ENCODE measurements at regions not wholly inside any gene's neighbourhood (a gene's known extent, or its start where the extent isn't known, plus 50 kb on each side); places are given as distances from the start of the nearest gene placed in this dataset.
A peak's percentile ranks its signal among the peaks of the same experiment; 100 is the strongest.

DNA sequence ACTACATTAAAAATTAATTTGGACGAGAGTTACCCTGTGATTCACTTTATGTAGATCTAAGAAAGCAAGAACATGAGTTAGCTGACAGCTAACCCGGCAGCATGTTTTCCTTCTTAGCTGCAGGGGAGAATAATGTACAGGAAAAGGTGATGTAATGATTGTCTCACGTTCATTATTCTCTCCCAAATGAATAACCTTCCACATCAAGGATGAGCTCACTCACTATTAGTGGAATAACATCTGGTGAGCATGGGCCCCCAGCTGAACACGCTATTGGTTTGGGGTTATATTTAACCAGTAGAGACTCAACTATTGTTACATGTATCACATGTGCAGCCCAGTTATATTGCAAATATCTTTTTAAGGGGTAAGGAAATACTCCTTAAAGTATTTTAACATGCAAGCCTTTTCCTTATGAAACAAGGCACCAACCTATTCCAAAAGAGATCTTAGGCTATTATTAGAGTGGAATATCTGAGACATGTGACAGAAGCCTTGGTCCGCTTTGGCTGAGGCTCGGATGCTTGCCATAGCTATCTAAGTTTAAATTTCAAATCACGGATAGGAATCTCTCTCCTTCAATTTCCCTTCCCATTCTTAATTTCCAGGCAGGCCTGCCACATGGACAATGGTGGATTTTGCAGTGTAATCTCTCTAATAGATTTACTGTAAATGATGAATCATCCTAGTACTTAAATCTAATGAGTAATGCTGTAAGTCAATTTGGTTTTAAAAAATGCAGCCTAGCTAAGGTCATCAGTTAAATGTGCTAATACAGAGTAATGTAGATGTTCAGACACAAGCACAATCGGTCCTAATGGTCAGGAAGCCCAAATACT is 99.0 kb upstream of the OTUD4 start:
- POLR2A ChIA-PET (ENCODE audit: low non-redundant PET), result no interaction called here
- TF ChIP-seq, protein P1, sequence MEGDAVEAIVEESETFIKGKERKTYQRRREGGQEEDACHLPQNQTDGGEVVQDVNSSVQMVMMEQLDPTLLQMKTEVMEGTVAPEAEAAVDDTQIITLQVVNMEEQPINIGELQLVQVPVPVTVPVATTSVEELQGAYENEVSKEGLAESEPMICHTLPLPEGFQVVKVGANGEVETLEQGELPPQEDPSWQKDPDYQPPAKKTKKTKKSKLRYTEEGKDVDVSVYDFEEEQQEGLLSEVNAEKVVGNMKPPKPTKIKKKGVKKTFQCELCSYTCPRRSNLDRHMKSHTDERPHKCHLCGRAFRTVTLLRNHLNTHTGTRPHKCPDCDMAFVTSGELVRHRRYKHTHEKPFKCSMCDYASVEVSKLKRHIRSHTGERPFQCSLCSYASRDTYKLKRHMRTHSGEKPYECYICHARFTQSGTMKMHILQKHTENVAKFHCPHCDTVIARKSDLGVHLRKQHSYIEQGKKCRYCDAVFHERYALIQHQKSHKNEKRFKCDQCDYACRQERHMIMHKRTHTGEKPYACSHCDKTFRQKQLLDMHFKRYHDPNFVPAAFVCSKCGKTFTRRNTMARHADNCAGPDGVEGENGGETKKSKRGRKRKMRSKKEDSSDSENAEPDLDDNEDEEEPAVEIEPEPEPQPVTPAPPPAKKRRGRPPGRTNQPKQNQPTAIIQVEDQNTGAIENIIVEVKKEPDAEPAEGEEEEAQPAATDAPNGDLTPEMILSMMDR (conservative IDR thresholded peaks at IDR 0.05; ENCODE audit: low read depth), result no peak
- CTCF ChIA-PET, result no interaction called here
- H3K27ac ChIP-seq, result no peak overlapping the region
- peak; percentile 50 for DNase-seq (ENCODE audit: low spot score)

- TF ChIP-seq, protein P1 (conservative IDR thresholded peaks at IDR 0.05; ENCODE audit: low read depth), result no peak
- CTCF ChIA-PET, result no interaction called here
- POLR2A ChIA-PET (ENCODE audit: low non-redundant PET), result no interaction called here
- DNase-seq (ENCODE audit: low spot score), result peak; percentile 8
- no peak overlapping the region for H3K27ac ChIP-seq
Measured at GRCh38 chr4:145278341-145279121, 98.1 kb upstream of the OTUD4 start.

DNA sequence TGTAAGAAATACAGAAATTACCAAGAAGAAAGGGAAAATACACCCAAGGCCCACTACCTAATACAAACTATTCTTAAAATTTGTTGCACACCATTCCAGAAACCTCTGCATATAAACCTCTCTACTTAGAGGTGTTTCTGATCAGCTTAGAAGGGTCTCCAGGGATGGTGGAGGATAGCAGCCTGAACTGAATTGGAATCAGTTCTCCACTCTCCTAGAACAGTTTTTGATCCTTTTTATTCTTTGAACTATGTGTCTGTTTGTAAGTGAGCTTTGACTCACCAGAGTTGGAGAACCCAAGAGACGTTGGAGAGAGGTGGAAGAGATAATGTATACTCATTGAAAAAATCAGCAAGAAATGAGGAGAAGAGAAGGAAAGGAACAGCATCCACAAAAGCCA is 96.6 kb upstream of the OTUD4 start:
- no peak overlapping the region for H3K27ac ChIP-seq
- POLR2A ChIA-PET (ENCODE audit: low non-redundant PET), result no interaction called here
- DNase-seq (ENCODE audit: low spot score), result no peak
- CTCF ChIA-PET, result no interaction called here
- TF ChIP-seq, protein P1 (conservative IDR thresholded peaks at IDR 0.05; ENCODE audit: low read depth), result no peak

GRCh38 chr4:145276050-145276449 is 95.7 kb upstream of the OTUD4 start:
- no peak overlapping the region for H3K27ac ChIP-seq
- POLR2A ChIA-PET (ENCODE audit: low non-redundant PET), result no interaction called here
- TF ChIP-seq, protein P1 (conservative IDR thresholded peaks at IDR 0.05; ENCODE audit: low read depth), result no peak
- DNase-seq (ENCODE audit: low spot score), result no peak
- CTCF ChIA-PET, result no interaction called here

GRCh38 chr4:145271194-145271593 is 90.8 kb upstream of the OTUD4 start:
- ChIA-PET POLR2A (ENCODE audit: low non-redundant PET) (no interaction called here), CTCF (interaction anchor here (0.6 kb wide), 1 partner anchor 1523 kb away, joined by 3 read pairs; no protein-coding TSS in a partner anchor)
- no peak for DNase-seq (ENCODE audit: low spot score)
- no peak overlapping the region for H3K27ac ChIP-seq
- TF ChIP-seq, protein P1 (conservative IDR thresholded peaks at IDR 0.05; ENCODE audit: low read depth), result no peak

GRCh38 chr4:145266881-145267280 is 86.5 kb upstream of the OTUD4 start:
- H3K27ac ChIP-seq, result no peak overlapping the region
- TF ChIP-seq, protein P1 (conservative IDR thresholded peaks at IDR 0.05; ENCODE audit: low read depth), result no peak
- no peak for DNase-seq (ENCODE audit: low spot score)
- ChIA-PET POLR2A (ENCODE audit: low non-redundant PET) (no interaction called here), CTCF (no interaction called here)

All from RWPE1 (cell line).